H1 (cell line): ENCODE measurements at regions not wholly inside any gene's neighbourhood (a gene's known extent, or its start where the extent isn't known, plus 50 kb on each side); places are given as distances from the start of the nearest gene placed in this dataset.
"Not testable (repeated sequence)": the region's sequence is repeated elsewhere in the genome, so short reads cannot be mapped to it uniquely, and the experiment has no call there.

Source experiments
- CTCF ChIA-PET: fragments of 300-600 bp; sonication (Branson Sonifier 250); formaldehyde crosslinking; loops from one replicate; lab custom pipeline; 2021; ENCODE audit not compliant: partially characterized antibody; lab: Charles Lee
- POLR2A ChIA-PET: fragments of 300-600 bp; sonication (Branson Sonifier 250); formaldehyde crosslinking; loops from one replicate; lab custom pipeline; 2021; ENCODE audit warnings: inconsistent platforms; ENCODE audit not compliant: partially characterized antibody; lab: Charles Lee
- DNase-seq, 2 experiments: peaks; one replicate each; pipeline versions ENCODE4 v3.0.0 to v3.0.0-alpha.2; 2010 to 2022; ENCODE audit warnings: low spot score in 2 of 2, low read depth in 1 of 2, mixed read lengths in 1 of 2
- FAIRE-seq: peaks from 2 replicates; lab custom pipeline; 2011; peaks lifted over from hg19 to GRCh38; lab: Jason Lieb, UNC
- H2AFZ ChIP-seq: 2 replicates; pipeline ENCODE4 v1.8.1; 2012; ENCODE audit warnings: low read length, inconsistent platforms
- H2AK5ac ChIP-seq: 2 replicates; pipeline ENCODE4 v1.6.1; 2013; ENCODE audit warnings: low read depth, low read length
- H2BK120ac ChIP-seq: replicated peaks from 2 replicates; pipeline ENCODE3; 2013; ENCODE audit warnings: low read depth, low read length, inconsistent platforms
- H2BK12ac ChIP-seq: 2 replicates; pipeline ENCODE4 v1.6.1; 2013; ENCODE audit warnings: low read depth, low read length
- H2BK15ac ChIP-seq: 2 replicates; pipeline ENCODE4 v1.6.1; 2013; ENCODE audit warnings: low read length
- H2BK20ac ChIP-seq: 2 replicates; pipeline ENCODE4 v1.6.1; 2013; ENCODE audit warnings: low read length
- H2BK5ac ChIP-seq: 2 replicates; pipeline ENCODE4 v1.6.1; 2013; ENCODE audit warnings: low read depth, low read length
- H3K14ac ChIP-seq: 2 replicates; pipeline ENCODE4 v1.6.1; 2013; ENCODE audit warnings: inconsistent platforms; ENCODE audit not compliant: insufficient read length
- H3K18ac ChIP-seq: 2 replicates; pipeline ENCODE4 v1.6.1; 2013; ENCODE audit warnings: low read length; ENCODE audit errors: extremely low read depth
- H3K23ac ChIP-seq: 2 replicates; pipeline ENCODE4 v1.6.1; 2013; ENCODE audit warnings: inconsistent platforms; ENCODE audit not compliant: insufficient read length
- H3K23me2 ChIP-seq: 2 replicates; pipeline ENCODE4 v1.6.1; 2013; ENCODE audit warnings: low read depth, low read length
- H3K27ac ChIP-seq: 2 replicates; pipeline ENCODE4 v1.6.1; 2011; ENCODE audit warnings: low read depth, low read length, inconsistent platforms
- H3K27me3 ChIP-seq, 4 experiments: replicated peaks in 1 of 4; 1 replicate in 1 of 4; 2 replicates in 3 of 4; pipeline versions ENCODE4 v1.6.1 to v1.8.1; 2011 to 2013; ENCODE audit warnings: low read length in 3 of 4, mild to moderate bottlenecking in 3 of 4, inconsistent platforms in 2 of 4, mixed read lengths in 2 of 4, moderate library complexity in 1 of 4; ENCODE audit not compliant: control insufficient read depth in 3 of 4, insufficient read depth in 3 of 4; ENCODE audit errors: extremely low read depth in 1 of 4
- H3K36me3 ChIP-seq, 4 experiments: 2 replicates each; pipeline versions ENCODE4 v1.6.1 to v1.8.1; 2011 to 2013; ENCODE audit warnings: mild to moderate bottlenecking in 4 of 4, low read length in 3 of 4, moderate library complexity in 2 of 4, control low read depth in 1 of 4, inconsistent platforms in 1 of 4; ENCODE audit not compliant: insufficient read depth in 4 of 4, control insufficient read depth in 2 of 4
- H3K4ac ChIP-seq: replicated peaks from 2 replicates; pipeline ENCODE3; 2013; ENCODE audit warnings: low read length, low read depth, mixed read lengths, inconsistent platforms; ENCODE audit not compliant: insufficient read length
- H3K4me1 ChIP-seq, 4 experiments: replicated peaks in 1 of 4; 1 replicate in 1 of 4; 2 replicates in 3 of 4; pipeline versions ENCODE4 v1.6.1 to v1.8.1; 2011 to 2013; ENCODE audit warnings: low read length in 3 of 4, inconsistent platforms in 2 of 4, mixed read lengths in 1 of 4; ENCODE audit not compliant: insufficient read depth in 4 of 4, control insufficient read depth in 3 of 4
- H3K4me2 ChIP-seq, 2 experiments: 2 replicates each; pipeline versions ENCODE4 v1.6.1 to v1.8.1; 2011 to 2013; ENCODE audit warnings: low read depth in 2 of 2, low read length in 2 of 2, control low read depth in 1 of 2, inconsistent platforms in 1 of 2, mild to moderate bottlenecking in 1 of 2; ENCODE audit not compliant: insufficient read depth in 1 of 2
- H3K4me3 ChIP-seq, 4 experiments: fragments of 200-600, 300-600 bp in 1 of 4; sonication (generic), shearing (Covaris generic), sonication (Bioruptor Twin) in 1 of 4; 2 replicates each; pipeline versions ENCODE4 v1.5.1 to v1.8.1; 2011 to 2016; ENCODE audit warnings: low read length in 4 of 4, low read depth in 3 of 4, control low read depth in 2 of 4, inconsistent platforms in 2 of 4, mild to moderate bottlenecking in 2 of 4, mixed read lengths in 1 of 4, moderate library complexity in 1 of 4; ENCODE audit not compliant: insufficient read depth in 2 of 4; ENCODE audit errors: extremely low read depth in 1 of 4
- H3K56ac ChIP-seq: replicated peaks from 2 replicates; pipeline ENCODE3; 2013; ENCODE audit warnings: low read depth, mild to moderate bottlenecking, mixed read lengths, low read length, inconsistent platforms; ENCODE audit not compliant: insufficient read length
- H3K79me1 ChIP-seq: 2 replicates; pipeline ENCODE4 v1.6.1; 2013; ENCODE audit warnings: low read depth, low read length, control low read depth
- H3K79me2 ChIP-seq, 2 experiments: 2 replicates each; pipeline versions ENCODE4 v1.6.1 to v1.8.1; 2012 to 2013; ENCODE audit warnings: low read length in 2 of 2, mild to moderate bottlenecking in 2 of 2, inconsistent platforms in 1 of 2; ENCODE audit not compliant: insufficient read depth in 2 of 2, control insufficient read depth in 1 of 2
- H3K9ac ChIP-seq, 4 experiments: replicated peaks in 1 of 4; 1 replicate in 1 of 4; 2 replicates in 3 of 4; pipeline versions ENCODE4 v1.6.1 to v1.8.1; 2011 to 2013; ENCODE audit warnings: low read depth in 3 of 4, low read length in 3 of 4, control low read depth in 2 of 4, mild to moderate bottlenecking in 2 of 4, moderate library complexity in 2 of 4, inconsistent platforms in 1 of 4; ENCODE audit errors: extremely low read depth in 1 of 4
- H3K9me3 ChIP-seq, 2 experiments: 2 replicates each; pipeline versions ENCODE4 v1.6.1 to v1.8.1; 2012 to 2013; ENCODE audit warnings: mild to moderate bottlenecking in 2 of 2, moderate library complexity in 2 of 2, control low read depth in 1 of 2, inconsistent platforms in 1 of 2, low read depth in 1 of 2, low read length in 1 of 2, mixed read lengths in 1 of 2; ENCODE audit not compliant: insufficient read depth in 2 of 2
- H4K20me1 ChIP-seq, 2 experiments: replicated peaks in 1 of 2; 2 replicates each; pipeline versions ENCODE3 to v1.8.1; 2011 to 2013; ENCODE audit warnings: inconsistent platforms in 2 of 2, low read length in 2 of 2, mild to moderate bottlenecking in 1 of 2; ENCODE audit not compliant: insufficient read depth in 2 of 2, control insufficient read depth in 1 of 2
- H4K5ac ChIP-seq: 2 replicates; pipeline ENCODE4 v1.6.1; 2013; ENCODE audit warnings: low read length, low read depth, mixed read lengths, inconsistent platforms; ENCODE audit not compliant: insufficient read length
- H4K8ac ChIP-seq: 2 replicates; pipeline ENCODE4 v1.8.0; 2013; ENCODE audit warnings: mild to moderate bottlenecking, moderate library complexity, low read length, inconsistent platforms; ENCODE audit not compliant: insufficient read depth; ENCODE audit errors: extremely low read depth
- H4K91ac ChIP-seq: replicated peaks from 2 replicates; pipeline ENCODE3; 2013; ENCODE audit warnings: low read length, mixed read lengths, inconsistent platforms; ENCODE audit not compliant: insufficient read length
- CTCF ChIP-seq, 3 experiments: IDR thresholded peaks; 1 replicate in 2 of 3; 2 replicates in 1 of 3; pipeline versions ENCODE4 v1.5.1 to v1.6.1; 2011; ENCODE audit warnings: low read length in 3 of 3, mild to moderate bottlenecking in 3 of 3, inconsistent platforms in 2 of 3, low read depth in 1 of 3, moderate library complexity in 1 of 3; ENCODE audit not compliant: insufficient read depth in 1 of 3; ENCODE audit errors: control extremely low read depth in 1 of 3
- RAD21 ChIP-seq, 2 experiments: IDR thresholded peaks in 1 of 2; conservative IDR thresholded peaks in 1 of 2; 2 replicates each; pipeline ENCODE4 v1.6.1; 2011; ENCODE audit warnings: low read depth in 2 of 2, low read length in 2 of 2, improper control_type of control experiment in 1 of 2, inconsistent platforms in 1 of 2, mild to moderate bottlenecking in 1 of 2, moderate library complexity in 1 of 2
- WGBS, 2 experiments: shearing (Covaris generic) in 1 of 2; methylation state at CpG; one replicate each; pipeline versions ENCODE4 v1.1.6 to v1.1.7; 2013 to 2015; ENCODE audit warnings: low lambda C conversion rate in 2 of 2, mixed read lengths in 2 of 2, inconsistent platforms in 1 of 2, low coverage in 1 of 2, missing lambda C conversion rate in 1 of 2; ENCODE audit not compliant: insufficient replicate concordance in 2 of 2, insufficient coverage in 1 of 2, insufficient read length in 1 of 2; ENCODE audit errors: extremely low coverage in 1 of 2, missing lambda C conversion rate in 1 of 2; 5-methylcytosine and 5-hydroxymethylcytosine counted together

DNA sequence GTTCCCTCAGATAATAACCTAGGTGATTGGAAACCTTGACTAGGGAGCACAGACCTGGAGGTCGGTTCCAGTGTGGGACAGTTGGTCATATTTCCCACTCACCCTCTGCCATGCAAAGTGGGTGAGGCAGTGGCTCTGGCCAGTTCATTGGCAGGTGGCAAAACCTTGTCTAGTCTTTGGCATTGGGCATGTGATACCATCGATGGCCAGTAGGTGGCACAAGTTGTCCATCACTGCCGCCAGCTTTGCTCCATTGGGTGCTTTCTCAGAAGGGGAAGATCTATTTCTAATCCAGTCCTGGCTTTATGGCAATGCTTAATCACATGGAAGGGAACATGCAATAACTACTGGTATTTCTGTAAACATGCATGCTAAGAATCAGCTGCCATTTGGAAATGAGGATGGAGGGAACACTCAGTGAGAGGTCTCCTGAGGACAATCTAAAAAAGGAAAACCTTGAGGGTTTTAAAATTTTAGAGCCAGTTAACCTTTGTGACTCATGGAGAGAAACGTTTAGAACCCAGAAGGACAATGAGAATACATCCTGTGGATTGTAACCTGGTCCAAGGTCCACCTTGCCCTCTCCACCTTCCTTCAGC, 207.5 kb upstream of the PLGLB1 start:
- H3K9ac ChIP-seq, H4K5ac ChIP-seq, POLR2A ChIA-PET, H2BK12ac ChIP-seq, H2AK5ac ChIP-seq, H2BK5ac ChIP-seq, DNase-seq, H3K23ac ChIP-seq, H3K4me3 ChIP-seq, H3K23me2 ChIP-seq, H3K4me1 ChIP-seq, H3K18ac ChIP-seq, CTCF ChIA-PET, H3K56ac ChIP-seq, H3K79me1 ChIP-seq, H3K14ac ChIP-seq, H2BK20ac ChIP-seq, H3K36me3 ChIP-seq, H2BK15ac ChIP-seq, H3K27ac ChIP-seq, H3K79me2 ChIP-seq, H4K8ac ChIP-seq, H3K4ac ChIP-seq, H2BK120ac ChIP-seq, H3K4me2 ChIP-seq, H2AFZ ChIP-seq, H4K91ac ChIP-seq, H4K20me1 ChIP-seq, H3K27me3 ChIP-seq, H3K9me3 ChIP-seq: not testable (repeated sequence)
- FAIRE-seq: peak; percentile 99
- TF ChIP-seq RAD21 (IDR thresholded peaks at IDR 0.05 in 1 of 2, conservative IDR thresholded peaks at IDR 0.05 in 1 of 2; ENCODE audit: low read depth in 2 of 2, low read length in 2 of 2): peak; percentile 25 to 26; a peak in 2 of 4 replicates
- peak in 1 of 3 experiments; percentile 24; a peak in 1 of 4 replicates for TF ChIP-seq CTCF (IDR thresholded peaks at IDR 0.05; ENCODE audit: control extremely low read depth in 1 of 3, insufficient read depth in 1 of 3, low read depth in 1 of 3, low read length in 3 of 3)
- WGBS, 2 experiments: 46% methylated on average over 2 of the region's 4 CpGs; no CpG with 5 or more reads in 1 of the 2 experiments
